Activated CD4-positive, alpha-beta memory T cell treated with anti-CD3 and anti-CD28 coated beads for 36 hours (primary cell): ENCODE measurements at regions not wholly inside any gene's neighbourhood (a gene's known extent, or its start where the extent isn't known, plus 50 kb on each side); places are given as distances from the start of the nearest gene placed in this dataset.

ENCODE experiments used
- CTCF ChIA-PET: fragments of 350-600 bp; sonication (Branson Sonifier 250); formaldehyde crosslinking; loops from one replicate; lab custom pipeline; 2021; ENCODE audit warnings: antibody characterized with exemption, inconsistent platforms; lab: Charles Lee
- POLR2A ChIA-PET: fragments of 350-600 bp; sonication (Branson Sonifier 250); formaldehyde crosslinking; loops from one replicate; lab custom pipeline; 2021; ENCODE audit warnings: antibody characterized with exemption; lab: Charles Lee
- DNase-seq: peaks from one replicate; pipeline ENCODE4 v3.0.0-alpha.2; 2020
- H3K27ac Mint-ChIP-seq: one replicate; pipeline ENCODE4 v1.8.0; 2021; ENCODE audit warnings: mixed read lengths
- H3K27me3 Mint-ChIP-seq: one replicate; pipeline ENCODE4 v1.8.0; 2021; ENCODE audit warnings: mixed read lengths
- H3K36me3 Mint-ChIP-seq: one replicate; pipeline ENCODE4 v1.8.0; 2021; ENCODE audit warnings: mixed read lengths
- H3K4me1 Mint-ChIP-seq: one replicate; pipeline ENCODE4 v1.8.0; 2021; ENCODE audit warnings: low read depth, mixed read lengths
- H3K4me3 Mint-ChIP-seq: one replicate; pipeline ENCODE4 v1.8.0; 2021; ENCODE audit warnings: mild to moderate bottlenecking, mixed read lengths
- H3K9me3 Mint-ChIP-seq: one replicate; pipeline ENCODE4 v1.8.0; 2021; ENCODE audit warnings: mixed read lengths
- intact Hi-C: fragments of 100-400 bp; cut with micrococcal nuclease; formaldehyde crosslinking; loops from one replicate; pipeline ENCODE4 v1.15.1; 2023

GRCh38 chr1:4262665-4263064, 362.6 kb upstream of the C1orf174 start:
- Mint-ChIP-seq H3K27me3 (peaks cover 16% of the 10 kb centered on the region), H3K27ac (no peak overlapping the region), H3K9me3 (peaks cover 16% of the 10 kb centered on the region), H3K4me3 (no peak overlapping the region), H3K36me3 (peaks cover 4% of the 10 kb centered on the region), H3K4me1 (no peaks in the 10 kb centered on the region)
- DNase-seq: no peak
- ChIA-PET POLR2A (no interaction called here), CTCF (no interaction called here)
- intact Hi-C loops: no loop called here

GRCh38 chr1:4263699-4264098, 363.6 kb upstream of the C1orf174 start:
- Mint-ChIP-seq H3K27me3 (peaks cover 16% of the 10 kb centered on the region), H3K9me3 (peaks cover 7% of the 10 kb centered on the region), H3K27ac (no peak overlapping the region), H3K4me3 (no peak overlapping the region), H3K36me3 (peaks cover 2% of the 10 kb centered on the region), H3K4me1 (no peaks in the 10 kb centered on the region)
- intact Hi-C loops: no loop called here
- DNase-seq: no peak
- ChIA-PET POLR2A (no interaction called here), CTCF (no interaction called here)

GRCh38 chr1:4265836-4266235, 365.8 kb upstream of the C1orf174 start:
- no peaks in the 10 kb centered on the region for H3K9me3 Mint-ChIP-seq
- peaks cover 16% of the 10 kb centered on the region for H3K27me3 Mint-ChIP-seq
- CTCF ChIA-PET: interaction anchor here (0.9 kb wide), 1 partner anchor 11 kb away, joined by 3 read pairs; no protein-coding TSS in a partner anchor
- no peak overlapping the region for H3K4me3 Mint-ChIP-seq
- H3K36me3 Mint-ChIP-seq: no peaks in the 10 kb centered on the region
- POLR2A ChIA-PET: no interaction called here
- H3K27ac Mint-ChIP-seq: no peak overlapping the region
- intact Hi-C loops: no loop called here
- no peaks in the 10 kb centered on the region for H3K4me1 Mint-ChIP-seq
- no peak for DNase-seq

GRCh38 chr1:4267381-4268261, 367.5 kb upstream of the C1orf174 start:
- Mint-ChIP-seq H3K27me3 (peaks cover 15% of the 10 kb centered on the region), H3K36me3 (no peaks in the 10 kb centered on the region), H3K4me3 (no peak overlapping the region), H3K4me1 (no peaks in the 10 kb centered on the region), H3K9me3 (no peaks in the 10 kb centered on the region), H3K27ac (no peak overlapping the region)
- intact Hi-C loops: no loop called here
- POLR2A ChIA-PET: no interaction called here
- CTCF ChIA-PET: no interaction called here
- no peak for DNase-seq

GRCh38 chr1:4268262-4268888, 368.3 kb upstream of the C1orf174 start:
- CTCF ChIA-PET: no interaction called here
- POLR2A ChIA-PET: no interaction called here
- H3K4me3 Mint-ChIP-seq: no peak overlapping the region
- no peaks in the 10 kb centered on the region for H3K36me3 Mint-ChIP-seq
- no peaks in the 10 kb centered on the region for H3K4me1 Mint-ChIP-seq
- no peak for DNase-seq
- peaks cover 12% of the 10 kb centered on the region for H3K27me3 Mint-ChIP-seq
- no peak overlapping the region for H3K27ac Mint-ChIP-seq
- H3K9me3 Mint-ChIP-seq: no peaks in the 10 kb centered on the region
- intact Hi-C loops: no loop called here

- H3K9me3 Mint-ChIP-seq: no peaks in the 10 kb centered on the region
- no peak overlapping the region for H3K4me3 Mint-ChIP-seq
- POLR2A ChIA-PET: no interaction called here
- H3K36me3 Mint-ChIP-seq: no peaks in the 10 kb centered on the region
- no peaks in the 10 kb centered on the region for H3K4me1 Mint-ChIP-seq
- H3K27ac Mint-ChIP-seq: no peak overlapping the region
- CTCF ChIA-PET: no interaction called here
- peaks cover 10% of the 10 kb centered on the region for H3K27me3 Mint-ChIP-seq
- intact Hi-C loops: no loop called here
- no peak for DNase-seq
Observed at GRCh38 chr1:4268889-4269284, 368.8 kb upstream of the C1orf174 start.

GRCh38 chr1:4269330-4269729, 369.3 kb upstream of the C1orf174 start:
- intact Hi-C loops: no loop called here
- Mint-ChIP-seq H3K27ac (no peak overlapping the region), H3K27me3 (peaks cover 10% of the 10 kb centered on the region), H3K4me1 (no peaks in the 10 kb centered on the region), H3K4me3 (no peak overlapping the region), H3K9me3 (no peaks in the 10 kb centered on the region), H3K36me3 (no peaks in the 10 kb centered on the region)
- ChIA-PET POLR2A (no interaction called here), CTCF (no interaction called here)
- DNase-seq: no peak

GRCh38 chr1:4269952-4270570, 370.0 kb upstream of the C1orf174 start:
- Mint-ChIP-seq H3K27ac (no peak overlapping the region), H3K36me3 (no peaks in the 10 kb centered on the region), H3K9me3 (no peaks in the 10 kb centered on the region), H3K27me3 (peaks cover 10% of the 10 kb centered on the region), H3K4me1 (no peaks in the 10 kb centered on the region), H3K4me3 (no peak overlapping the region)
- DNase-seq: no peak
- intact Hi-C loops: no loop called here
- ChIA-PET CTCF (no interaction called here), POLR2A (no interaction called here)

GRCh38 chr1:4270651-4271337, 370.7 kb upstream of the C1orf174 start:
- H3K27ac Mint-ChIP-seq: no peak overlapping the region
- H3K4me1 Mint-ChIP-seq: no peaks in the 10 kb centered on the region
- POLR2A ChIA-PET: no interaction called here
- peaks cover 9% of the 10 kb centered on the region for H3K27me3 Mint-ChIP-seq
- peaks cover under 1% of the 10 kb centered on the region for H3K9me3 Mint-ChIP-seq
- H3K36me3 Mint-ChIP-seq: no peaks in the 10 kb centered on the region
- CTCF ChIA-PET: no interaction called here
- DNase-seq: no peak
- intact Hi-C loops: no loop called here
- H3K4me3 Mint-ChIP-seq: no peak overlapping the region

GRCh38 chr1:4271338-4271998, 371.4 kb upstream of the C1orf174 start:
- intact Hi-C loops: no loop called here
- H3K4me1 Mint-ChIP-seq: no peaks in the 10 kb centered on the region
- no peaks in the 10 kb centered on the region for H3K36me3 Mint-ChIP-seq
- no peak overlapping the region for H3K27ac Mint-ChIP-seq
- ChIA-PET CTCF (no interaction called here), POLR2A (no interaction called here)
- no peak for DNase-seq
- H3K27me3 Mint-ChIP-seq: peaks cover 7% of the 10 kb centered on the region
- peaks cover 2% of the 10 kb centered on the region for H3K9me3 Mint-ChIP-seq
- H3K4me3 Mint-ChIP-seq: no peak overlapping the region

- intact Hi-C loops: no loop called here
- ChIA-PET POLR2A (no interaction called here), CTCF (no interaction called here)
- Mint-ChIP-seq H3K9me3 (peaks cover 8% of the 10 kb centered on the region), H3K4me1 (no peaks in the 10 kb centered on the region), H3K36me3 (no peaks in the 10 kb centered on the region), H3K4me3 (no peak overlapping the region), H3K27me3 (peaks cover 12% of the 10 kb centered on the region), H3K27ac (no peak overlapping the region)
- DNase-seq: no peak
Observed at GRCh38 chr1:4272568-4272967, 372.5 kb upstream of the C1orf174 start.

GRCh38 chr1:4273243-4273642, 373.2 kb upstream of the C1orf174 start:
- Mint-ChIP-seq H3K9me3 (peaks cover 14% of the 10 kb centered on the region), H3K27me3 (peaks cover 14% of the 10 kb centered on the region), H3K36me3 (no peaks in the 10 kb centered on the region), H3K4me3 (no peak overlapping the region), H3K4me1 (no peaks in the 10 kb centered on the region), H3K27ac (no peak overlapping the region)
- intact Hi-C loops: no loop called here
- POLR2A ChIA-PET: no interaction called here
- DNase-seq: no peak
- CTCF ChIA-PET: no interaction called here
